GM12875 (cell line): ENCODE measurements at regions not wholly inside any gene's neighbourhood (a gene's known extent, or its start where the extent isn't known, plus 50 kb on each side); places are given as distances from the start of the nearest gene placed in this dataset.
"Not testable (repeated sequence)": the region's sequence is repeated elsewhere in the genome, so short reads cannot be mapped to it uniquely, and the experiment has no call there.

Experiments used
- H3K4me3 ChIP-seq: one replicate; pipeline ENCODE4 v1.5.1; 2011; ENCODE audit warnings: low read depth, low read length, control low read depth
- CTCF ChIP-seq: IDR thresholded peaks from 2 replicates; pipeline ENCODE4 v1.5.1; 2011; ENCODE audit warnings: low read depth, mild to moderate bottlenecking, control low read depth, inconsistent platforms, low read length, moderate library complexity, borderline replicate concordance; ENCODE audit not compliant: insufficient read depth

GRCh38 chr17:13153036-13153435 lies 135.2 kb upstream of the ELAC2 start:
- H3K4me3 ChIP-seq, result no peak overlapping the region
- TF ChIP-seq CTCF, result no peak

DNA sequence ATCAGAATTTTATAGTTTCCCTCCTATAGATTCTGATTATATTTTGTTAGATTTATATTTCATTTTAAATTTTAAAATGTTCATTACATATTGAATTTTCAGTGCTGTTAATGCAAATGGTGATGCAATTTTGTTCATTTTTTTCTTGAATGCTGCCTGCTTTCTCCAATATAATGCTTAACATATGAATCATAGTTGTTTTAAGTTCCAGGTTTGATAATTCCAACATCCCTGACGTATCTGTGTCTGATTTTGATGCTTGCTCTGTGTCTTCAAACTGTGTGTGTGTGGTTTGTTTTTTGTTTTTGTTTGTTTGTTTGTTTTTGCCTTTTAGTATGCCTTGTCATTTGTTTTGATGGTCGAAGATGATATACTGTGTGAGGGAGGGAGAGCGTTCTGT lies 134.7 kb upstream of the ELAC2 start:
- TF ChIP-seq CTCF, result no peak
- no peak overlapping the region for H3K4me3 ChIP-seq

- H3K4me3 ChIP-seq, result not testable (repeated sequence)
Measured at GRCh38 chr17:13150738-13151137, 132.9 kb upstream of the ELAC2 start.

DNA sequence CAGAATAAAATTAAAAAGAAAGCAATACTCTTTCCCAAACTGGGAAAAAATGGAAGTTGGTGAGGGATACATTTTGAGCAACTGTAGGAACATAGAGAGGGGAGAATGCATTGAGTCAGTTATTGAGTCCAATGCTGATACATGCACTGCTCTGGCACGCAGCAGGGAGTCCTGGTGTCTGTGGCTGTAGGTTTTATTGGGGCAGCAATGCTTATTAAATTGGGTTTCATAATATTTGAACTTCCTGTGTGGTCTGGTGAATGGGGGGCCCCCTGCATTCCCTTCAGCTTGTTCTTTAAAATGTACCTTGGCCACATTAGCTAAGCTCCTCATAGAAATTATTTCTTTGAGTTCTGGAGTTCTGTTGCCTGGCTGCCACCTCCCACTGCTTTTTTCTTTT lies 125.2 kb upstream of the ELAC2 start:
- H3K4me3 ChIP-seq, result no peak overlapping the region
- TF ChIP-seq CTCF, result no peak

GRCh38 chr17:13140750-13141149 lies 122.9 kb upstream of the ELAC2 start:
- H3K4me3 ChIP-seq, result no peak overlapping the region
- TF ChIP-seq CTCF, result no peak

- TF ChIP-seq CTCF, result no peak
- no peak overlapping the region for H3K4me3 ChIP-seq
Measured at GRCh38 chr17:13135506-13135905, 117.7 kb upstream of the ELAC2 start.

DNA sequence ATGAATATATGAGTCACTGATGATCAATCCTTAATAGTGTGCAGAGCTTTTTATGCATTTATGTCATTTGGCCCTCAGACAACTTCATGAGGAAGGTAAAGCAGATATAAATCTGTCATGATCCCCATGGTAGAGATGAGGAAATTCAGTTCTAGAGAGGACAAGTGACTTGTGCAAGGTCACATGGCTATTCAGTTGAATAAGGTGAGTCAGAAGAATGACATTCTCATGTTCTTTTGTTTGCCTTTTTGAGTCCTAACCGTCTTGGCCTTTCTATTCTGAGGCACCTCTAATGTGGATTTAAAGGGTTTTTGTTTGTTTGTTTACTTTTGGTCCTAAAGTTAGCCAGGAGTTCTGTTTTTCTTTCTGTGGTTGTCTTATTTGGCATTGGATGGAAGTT lies 116.2 kb upstream of the ELAC2 start:
- H3K4me3 ChIP-seq, result no peak overlapping the region
- TF ChIP-seq CTCF, result no peak

- TF ChIP-seq CTCF, result no peak
- no peak overlapping the region for H3K4me3 ChIP-seq
Measured at GRCh38 chr17:13131225-13131624, 113.4 kb upstream of the ELAC2 start.
